T-cell (primary cell): ENCODE measurements at regions not wholly inside any gene's neighbourhood (a gene's known extent, or its start where the extent isn't known, plus 50 kb on each side); places are given as distances from the start of the nearest gene placed in this dataset.

ENCODE experiments used
- ATAC-seq, 4 experiments: fragments of 200-7000 bp in 3 of 4; fragments of 150-1000 bp in 1 of 4; cut with Tn5 transposase; replicated peaks in 1 of 4; 1 replicate in 3 of 4; 2 replicates in 1 of 4; pipeline ENCODE4 v1.10.0; 2021; ENCODE audit warnings: moderate library complexity in 3 of 4, mild to moderate bottlenecking in 2 of 4, moderate number of reproducible peaks in 1 of 4
- CTCF ChIA-PET, 2 donors: fragments of 300-600 bp; sonication (Branson Sonifier 250); formaldehyde crosslinking; loops; one replicate each; lab custom pipeline; 2022; ENCODE audit warnings: antibody characterized with exemption in 2 of 2; lab: Charles Lee
- POLR2A ChIA-PET, 2 donors: fragments of 300-600 bp; sonication (Branson Sonifier 250); formaldehyde crosslinking; loops; one replicate each; lab custom pipeline; 2022; ENCODE audit warnings: antibody characterized with exemption in 2 of 2; lab: Charles Lee
- DNase-seq, 35 experiments: peaks; one replicate each; pipeline versions ENCODE4 v3.0.0 to v3.0.0-alpha.2; 2013 to 2023
- H3K27ac ChIP-seq: one replicate; pipeline ENCODE4 v1.5.1; 2013; ENCODE audit warnings: low read length
- H3K27me3 ChIP-seq, 2 experiments: replicated peaks in 1 of 2; 1 replicate in 1 of 2; 2 replicates in 1 of 2; pipeline versions ENCODE4 v1.6.1 to v1.7.0; 2013; ENCODE audit warnings: low read length in 1 of 2, mixed read lengths in 1 of 2; ENCODE audit not compliant: control insufficient read depth in 2 of 2, insufficient read depth in 2 of 2; ENCODE audit errors: extremely low read depth in 1 of 2
- H3K36me3 ChIP-seq, 2 donors: 1 replicate in 1 of 2; 2 replicates in 1 of 2; pipeline versions ENCODE4 v1.6.1 to v1.7.0; 2013; ENCODE audit warnings: low read length in 1 of 2; ENCODE audit not compliant: control insufficient read depth in 2 of 2, insufficient read depth in 1 of 2; ENCODE audit errors: extremely low read depth in 1 of 2
- H3K4me1 ChIP-seq, 2 experiments: 1 replicate in 1 of 2; 2 replicates in 1 of 2; pipeline versions ENCODE4 v1.6.1 to v1.7.0; 2013; ENCODE audit warnings: low read length in 2 of 2, mixed read lengths in 1 of 2; ENCODE audit not compliant: insufficient read depth in 2 of 2, control insufficient read depth in 1 of 2; ENCODE audit errors: extremely low read depth in 1 of 2
- H3K4me3 ChIP-seq, 2 donors: 1 replicate in 1 of 2; 2 replicates in 1 of 2; pipeline versions ENCODE4 v1.5.1 to v1.7.0; 2013; ENCODE audit warnings: mild to moderate bottlenecking in 2 of 2, low read length in 1 of 2, moderate library complexity in 1 of 2; ENCODE audit not compliant: control insufficient read depth in 1 of 2; ENCODE audit errors: extremely low read depth in 1 of 2
- H3K9me3 ChIP-seq: 2 replicates; pipeline ENCODE4 v1.7.0; 2013
- H3K27ac Mint-ChIP-seq, 2 donors: one replicate each; pipeline ENCODE4 v1.8.0; 2020 to 2021; ENCODE audit warnings: mild to moderate bottlenecking in 2 of 2, mixed read lengths in 2 of 2
- H3K27me3 Mint-ChIP-seq, 2 donors: one replicate each; pipeline ENCODE4 v1.8.0; 2021 to 2022; ENCODE audit warnings: mixed read lengths in 2 of 2
- H3K36me3 Mint-ChIP-seq: one replicate; pipeline ENCODE4 v1.8.0; 2021; ENCODE audit warnings: mixed read lengths
- H3K4me1 Mint-ChIP-seq, 3 donors: one replicate each; pipeline ENCODE4 v1.8.0; 2020 to 2022; ENCODE audit warnings: mixed read lengths in 3 of 3, mild to moderate bottlenecking in 1 of 3
- H3K4me3 Mint-ChIP-seq, 3 donors: one replicate each; pipeline ENCODE4 v1.8.0; 2020 to 2022; ENCODE audit warnings: mild to moderate bottlenecking in 3 of 3, mixed read lengths in 3 of 3, moderate library complexity in 3 of 3
- H3K9me3 Mint-ChIP-seq, 3 donors: one replicate each; pipeline ENCODE4 v1.8.0; 2020 to 2022; ENCODE audit warnings: mixed read lengths in 3 of 3
- WGBS: methylation state at CpG from one replicate; pipeline ENCODE4 v1.1.5; 2013; ENCODE audit warnings: missing lambda C conversion rate; ENCODE audit not compliant: insufficient coverage; 5-methylcytosine and 5-hydroxymethylcytosine counted together

GRCh38 chr13:23074075-23074828 lies 106.5 kb upstream of the SGCG start:
- no peaks in the 10 kb centered on the region for H3K9me3 ChIP-seq
- DNase-seq (no peak), ATAC-seq (no peak)
- no peak overlapping the region for H3K4me3 ChIP-seq
- Mint-ChIP-seq H3K9me3 (no peaks in the 10 kb centered on the region), H3K36me3 (no peaks in the 10 kb centered on the region), H3K27me3 (no peaks in the 10 kb centered on the region), H3K4me1 (no peaks in the 10 kb centered on the region), H3K27ac (no peak overlapping the region), H3K4me3 (no peak overlapping the region)
- H3K36me3 ChIP-seq, result no peaks in the 10 kb centered on the region
- no peaks in the 10 kb centered on the region for H3K4me1 ChIP-seq
- H3K27me3 ChIP-seq, result no peaks in the 10 kb centered on the region
- ChIA-PET CTCF (no interaction called here), POLR2A (no interaction called here)
- WGBS, result no CpG with 5 or more reads among the region's 5 CpGs
- H3K27ac ChIP-seq, result no peak overlapping the region

- POLR2A ChIA-PET, result no interaction called here
- H3K36me3 ChIP-seq, result no peaks in the 10 kb centered on the region
- H3K27me3 ChIP-seq, result peaks cover 0 to 5% of the 10 kb centered on the region in 2 experiments
Observed at GRCh38 chr13:23081220-23081619, 99.6 kb upstream of the SGCG start.

GRCh38 chr13:23081901-23082300 lies 98.9 kb upstream of the SGCG start:
- no peak for ATAC-seq
- H3K4me3 ChIP-seq, result no peak overlapping the region
- H3K4me3 Mint-ChIP-seq, result no peak overlapping the region
- no peak for DNase-seq
- no peaks in the 10 kb centered on the region for H3K36me3 ChIP-seq
- no peaks in the 10 kb centered on the region for H3K9me3 ChIP-seq
- POLR2A ChIA-PET, result no interaction called here
- peaks cover 6 to 11% of the 10 kb centered on the region in 2 donors for H3K27me3 Mint-ChIP-seq
- CTCF ChIA-PET, result no interaction called here
- 69% methylated on average over 7 of the region's 7 CpGs for WGBS
- H3K9me3 Mint-ChIP-seq, result no peaks in the 10 kb centered on the region
- no peak overlapping the region for H3K27ac ChIP-seq
- H3K4me1 Mint-ChIP-seq, result no peaks in the 10 kb centered on the region
- H3K4me1 ChIP-seq, result no peaks in the 10 kb centered on the region
- no peaks in the 10 kb centered on the region for H3K36me3 Mint-ChIP-seq
- H3K27me3 ChIP-seq, result peaks cover 0 to 5% of the 10 kb centered on the region in 2 experiments
- no peak overlapping the region for H3K27ac Mint-ChIP-seq

More at GRCh38 chr13:23081220-23081619, 99.6 kb upstream of the SGCG start:
- no peaks in the 10 kb centered on the region for H3K9me3 Mint-ChIP-seq
- H3K36me3 Mint-ChIP-seq, result no peaks in the 10 kb centered on the region
- Histone ChIP-seq H3K9me3 (no peaks in the 10 kb centered on the region), H3K4me1 (no peaks in the 10 kb centered on the region), H3K27ac (no peak overlapping the region), H3K4me3 (no peak overlapping the region)
- H3K4me1 Mint-ChIP-seq, result no peaks in the 10 kb centered on the region
- DNase-seq (no peak), ATAC-seq (no peak)
- no peak overlapping the region for H3K27ac Mint-ChIP-seq
- peaks cover 6 to 7% of the 10 kb centered on the region in 2 donors for H3K27me3 Mint-ChIP-seq
- CTCF ChIA-PET, result no interaction called here
- H3K4me3 Mint-ChIP-seq, result no peak overlapping the region
- 71% methylated on average over 4 of the region's 5 CpGs for WGBS

- no peaks in the 10 kb centered on the region for H3K36me3 ChIP-seq
- ChIA-PET CTCF (interaction anchor here in 1 of 2 donors (0.6 kb wide), 1 partner anchor 1096 kb away, joined by 5 read pairs; no protein-coding TSS in a partner anchor), POLR2A (no interaction called here)
- H3K4me1 ChIP-seq, result no peaks in the 10 kb centered on the region
- H3K27me3 ChIP-seq, result peaks cover 0 to 5% of the 10 kb centered on the region in 2 experiments
- DNase-seq, result no peak
- H3K36me3 Mint-ChIP-seq, result no peaks in the 10 kb centered on the region
- WGBS, result no CpG with 5 or more reads among the region's 2 CpGs
- no peak overlapping the region for H3K4me3 Mint-ChIP-seq
- H3K4me1 Mint-ChIP-seq, result no peaks in the 10 kb centered on the region
- no peak overlapping the region for H3K27ac Mint-ChIP-seq
- no peak overlapping the region for H3K27ac ChIP-seq
- no peaks in the 10 kb centered on the region for H3K9me3 Mint-ChIP-seq
- no peaks in the 10 kb centered on the region for H3K9me3 ChIP-seq
- no peak for ATAC-seq
- H3K4me3 ChIP-seq, result no peak overlapping the region
- peaks cover 5 to 15% of the 10 kb centered on the region in 2 donors for H3K27me3 Mint-ChIP-seq
Observed at GRCh38 chr13:23086968-23087623, 93.7 kb upstream of the SGCG start.

GRCh38 chr13:23087880-23088279 lies 92.9 kb upstream of the SGCG start:
- Histone ChIP-seq H3K9me3 (no peaks in the 10 kb centered on the region), H3K36me3 (no peaks in the 10 kb centered on the region), H3K27ac (no peak overlapping the region), H3K27me3 (peaks cover 0 to 5% of the 10 kb centered on the region in 2 experiments), H3K4me1 (no peaks in the 10 kb centered on the region), H3K4me3 (no peak overlapping the region)
- DNase-seq, result peak in 1 of 35 experiments; percentile 6
- POLR2A ChIA-PET, result no interaction called here
- CTCF ChIA-PET, result no interaction called here
- no peak overlapping the region for H3K4me3 Mint-ChIP-seq
- no CpG with 5 or more reads among the region's 1 CpG for whole genome bisulfite sequencing
- no peak for ATAC-seq
- peaks cover 5 to 20% of the 10 kb centered on the region in 2 donors for H3K27me3 Mint-ChIP-seq
- no peaks in the 10 kb centered on the region for H3K4me1 Mint-ChIP-seq
- H3K36me3 Mint-ChIP-seq, result no peaks in the 10 kb centered on the region
- no peaks in the 10 kb centered on the region for H3K9me3 Mint-ChIP-seq
- H3K27ac Mint-ChIP-seq, result no peak overlapping the region

- ChIA-PET CTCF (no interaction called here), POLR2A (no interaction called here)
- Mint-ChIP-seq H3K27ac (no peak overlapping the region), H3K9me3 (peaks cover 0 to 4% (median 0%) of the 10 kb centered on the region in 3 donors), H3K36me3 (no peaks in the 10 kb centered on the region), H3K4me3 (no peak overlapping the region), H3K27me3 (peaks cover 3 to 7% of the 10 kb centered on the region in 2 donors), H3K4me1 (no peaks in the 10 kb centered on the region)
- ATAC-seq (no peak), DNase-seq (no peak)
- 60% methylated on average over 1 of the region's 7 CpGs for WGBS
- Histone ChIP-seq H3K9me3 (no peaks in the 10 kb centered on the region), H3K36me3 (no peaks in the 10 kb centered on the region), H3K27me3 (peaks cover 0 to 3% of the 10 kb centered on the region in 2 experiments), H3K27ac (no peak overlapping the region), H3K4me1 (no peaks in the 10 kb centered on the region), H3K4me3 (no peak overlapping the region)
Observed at GRCh38 chr13:23098161-23098907, 82.4 kb upstream of the SGCG start.
